Right hindlimb (tissue), 1 donor: ENCODE measurements at regions not wholly inside any gene's neighbourhood (a gene's known extent, or its start where the extent isn't known, plus 50 kb on each side); places are given as distances from the start of the nearest gene placed in this dataset.

Source experiments
- DNase-seq: peaks from one replicate; pipeline ENCODE4 v3.0.0-alpha.2; 2018

DNA sequence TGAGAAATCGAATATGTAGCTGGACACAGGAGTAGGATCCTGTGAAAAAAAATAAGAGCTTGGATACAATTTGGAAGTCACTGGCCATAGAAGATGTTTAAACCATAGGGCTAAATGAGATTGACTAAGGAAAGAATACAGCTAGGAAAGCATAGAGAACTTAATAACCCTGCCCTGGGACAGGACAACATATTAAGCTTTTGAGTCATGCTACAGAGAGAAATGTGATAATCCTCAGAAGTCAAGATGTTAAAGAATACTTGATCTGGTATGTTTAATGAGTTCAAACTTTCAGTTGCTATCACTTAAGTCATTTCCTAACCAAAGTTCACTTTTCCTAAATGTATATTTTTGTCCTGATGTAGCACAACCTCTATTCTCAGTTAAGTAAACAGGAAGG is 154.6 kb upstream of the TSHZ2 start:
- DNase-seq = no peak

DNA sequence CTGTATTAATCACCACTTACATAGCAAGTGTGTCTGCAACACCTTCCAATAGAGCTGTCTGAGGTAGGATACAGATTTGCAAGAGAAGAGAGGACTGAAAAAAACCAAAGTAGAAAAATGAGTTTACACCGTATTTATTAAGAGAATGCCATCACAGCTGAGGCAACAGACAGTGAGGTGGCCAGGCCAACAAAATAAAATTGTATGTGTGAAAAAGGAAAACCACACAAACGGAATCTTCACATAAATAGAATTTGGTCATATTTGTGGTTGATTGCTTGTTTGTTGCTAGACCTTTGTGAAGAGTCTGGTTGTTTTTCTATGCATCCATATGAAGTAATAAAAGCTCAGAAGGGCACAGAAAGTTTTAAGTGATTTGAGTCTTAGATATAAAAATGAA is 157.8 kb upstream of the TSHZ2 start:
- no peak for DNase-seq

GRCh38 chr20:52812231-52812847 is 159.8 kb upstream of the TSHZ2 start:
- no peak for DNase-seq

DNA sequence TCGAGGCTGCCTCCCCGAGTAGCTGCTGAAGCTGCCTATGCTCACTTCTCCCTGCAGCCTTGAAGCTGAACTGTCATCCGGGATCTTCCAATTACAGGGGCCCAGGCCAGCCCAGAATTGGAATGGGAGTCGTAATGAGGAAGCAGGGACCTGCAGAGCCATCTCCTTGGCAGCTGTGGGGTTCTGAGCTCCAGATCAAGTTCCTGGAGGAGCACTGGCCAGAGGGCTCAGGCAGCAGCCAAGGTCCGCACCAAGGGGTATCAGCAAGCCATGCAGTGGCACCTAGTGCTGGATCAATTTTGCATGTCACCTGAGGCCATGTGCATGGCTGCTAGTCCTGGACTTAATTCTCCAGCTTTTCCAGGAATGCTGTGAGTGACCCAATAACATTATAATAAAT is 163.2 kb upstream of the TSHZ2 start:
- DNase-seq = no peak

- no peak for DNase-seq
Observed at GRCh38 chr20:52806918-52807317, 165.2 kb upstream of the TSHZ2 start.

GRCh38 chr20:52805843-52806242 is 166.3 kb upstream of the TSHZ2 start:
- no peak for DNase-seq

GRCh38 chr20:52805296-52805571 is 166.9 kb upstream of the TSHZ2 start:
- no peak for DNase-seq

DNA sequence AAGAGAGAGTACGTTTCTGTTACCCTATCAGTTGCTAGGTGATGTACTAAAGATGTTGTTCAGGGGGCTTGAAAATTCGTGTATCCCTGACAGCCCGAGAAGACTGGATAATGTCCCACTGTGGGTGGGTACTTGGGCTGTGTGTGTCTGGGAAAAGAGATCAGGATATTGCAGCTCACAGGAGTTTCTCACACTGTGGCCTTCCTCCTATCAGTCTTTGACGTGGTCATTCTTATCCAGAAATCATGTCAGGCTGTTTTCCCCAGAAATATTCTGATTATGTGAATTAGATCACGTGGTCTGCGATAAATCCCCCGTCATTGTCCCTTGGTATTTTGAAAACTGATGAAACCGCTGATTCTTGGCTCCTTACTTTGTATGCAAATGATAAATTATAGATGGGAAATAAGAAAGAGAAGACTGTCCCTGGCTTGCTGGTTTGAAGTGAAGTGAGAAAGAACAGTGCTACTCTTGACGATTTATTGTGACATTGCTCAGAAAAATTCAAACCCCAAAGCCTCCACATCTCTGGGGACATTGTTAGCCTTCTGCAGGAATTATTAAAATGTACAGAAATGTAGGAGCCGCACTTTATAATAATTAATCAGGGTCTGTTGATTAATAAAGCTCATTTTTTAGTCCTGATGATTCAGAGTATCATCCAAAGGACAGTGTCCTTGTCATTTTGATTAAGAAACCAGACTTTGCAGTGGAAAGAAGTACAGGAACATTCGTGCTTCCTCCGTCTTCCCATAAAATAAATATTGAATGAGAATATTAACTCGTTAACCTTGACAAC is 167.5 kb upstream of the TSHZ2 start:
- DNase-seq = no peak

DNA sequence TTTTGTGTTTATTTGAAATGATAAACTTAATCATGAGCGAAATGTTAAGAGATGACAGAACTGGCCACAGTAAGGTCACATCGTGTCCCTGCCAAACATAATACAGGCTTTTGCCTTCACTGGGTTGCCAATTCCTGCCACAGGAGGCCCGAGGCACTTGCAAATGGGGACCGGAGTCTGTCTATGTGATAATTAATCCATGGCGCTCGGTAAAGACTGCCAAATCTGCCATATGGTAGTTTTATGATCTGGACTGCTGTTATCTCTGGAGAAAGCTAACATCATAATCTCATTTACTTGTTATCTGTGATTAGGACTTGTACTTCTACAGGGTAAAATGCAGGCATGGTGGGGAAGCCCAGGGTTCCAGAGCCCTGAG is 170.5 kb upstream of the TSHZ2 start:
- no peak for DNase-seq

DNA sequence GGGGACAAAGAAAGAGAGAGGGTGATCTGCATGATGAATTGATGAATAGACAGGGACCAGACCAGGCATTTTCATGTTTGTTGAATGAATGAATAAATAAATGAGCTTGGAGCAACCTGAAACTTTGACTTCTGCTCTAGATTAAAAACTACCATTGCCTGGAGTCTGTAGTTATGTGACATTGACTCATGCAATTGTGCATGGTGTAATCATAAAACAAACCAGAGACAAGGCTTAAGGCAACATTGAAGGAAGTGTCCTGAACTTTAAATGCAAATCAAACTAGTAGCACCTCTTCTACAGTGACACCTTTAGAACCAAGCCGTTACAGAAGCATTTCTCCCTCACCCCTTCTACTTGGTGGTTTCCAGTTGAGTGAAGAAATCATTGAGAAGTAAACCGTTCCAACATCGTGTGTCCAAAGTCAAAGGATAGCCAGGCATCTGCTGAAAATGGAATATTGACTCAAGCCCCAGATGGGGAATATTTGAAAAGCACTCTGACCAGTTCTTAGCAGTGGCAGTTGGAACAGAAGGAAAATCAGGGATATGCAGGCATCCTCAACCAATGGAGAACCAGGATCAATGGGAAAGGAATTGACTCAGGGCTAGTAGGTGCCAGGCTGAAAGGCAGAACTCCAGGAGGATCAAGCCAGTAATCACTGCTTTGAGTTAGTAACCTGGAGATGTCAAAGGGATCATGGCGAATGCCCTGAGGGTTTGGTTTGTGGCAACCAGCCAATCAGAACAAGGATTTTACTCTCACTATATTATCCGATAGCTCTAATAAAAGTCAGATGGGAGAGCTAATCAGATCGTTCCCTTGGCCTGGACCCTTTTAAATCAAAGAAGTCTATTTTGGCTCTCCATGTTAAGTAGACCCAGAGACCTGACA is 171.2 kb upstream of the TSHZ2 start:
- DNase-seq = no peak

- no peak for DNase-seq
Observed at GRCh38 chr20:52799130-52799529, 173.0 kb upstream of the TSHZ2 start.

DNA sequence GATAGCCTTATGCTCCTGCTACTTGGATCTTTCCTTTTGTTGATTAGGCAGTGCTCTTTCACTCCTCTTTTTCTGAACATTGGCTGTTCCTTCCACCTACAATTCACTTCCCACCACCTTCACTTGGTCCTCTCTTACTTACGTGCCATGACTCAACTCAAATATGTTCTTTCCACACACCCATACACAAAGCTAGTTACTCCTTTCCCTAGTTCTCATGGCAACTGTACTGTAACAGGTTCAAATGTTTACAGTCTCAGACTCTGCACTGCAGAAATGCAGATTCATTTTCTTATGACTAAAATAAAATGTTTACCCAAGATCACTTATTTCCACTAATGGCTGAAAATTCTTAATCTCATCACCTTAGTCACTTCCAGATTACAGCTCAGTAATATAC is 174.0 kb upstream of the TSHZ2 start:
- DNase-seq = no peak

GRCh38 chr20:52794853-52795252 is 177.3 kb upstream of the TSHZ2 start:
- DNase-seq = no peak

DNA sequence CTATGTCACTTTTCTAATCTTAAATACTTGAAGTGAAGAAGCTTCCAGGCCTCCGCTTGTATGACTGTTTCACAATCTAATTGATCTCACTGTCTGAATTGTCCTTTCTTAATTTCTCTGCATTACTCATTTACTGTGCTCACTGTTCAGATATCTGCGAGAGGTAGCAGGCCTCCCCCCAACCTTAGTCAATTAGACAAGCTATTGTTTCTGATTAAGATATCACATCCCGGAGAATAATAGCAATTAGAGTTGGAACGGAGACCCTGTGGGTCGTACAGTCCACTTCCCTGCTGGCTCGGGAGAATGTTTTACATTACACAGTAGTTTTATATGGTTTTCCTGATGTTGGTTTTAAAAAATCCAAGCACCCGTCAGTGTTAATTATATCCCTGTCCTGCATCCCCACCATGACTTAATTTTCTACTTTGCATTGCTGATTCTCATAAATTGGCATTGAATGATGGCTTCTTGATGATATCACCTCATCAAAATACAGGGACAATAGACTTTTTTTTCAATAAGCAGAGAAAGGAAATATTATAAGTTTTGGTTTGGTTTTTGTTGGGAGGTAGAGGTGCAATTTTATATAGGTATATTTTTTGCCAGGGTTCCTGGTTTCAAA is 178.7 kb upstream of the TSHZ2 start:
- DNase-seq = no peak

DNA sequence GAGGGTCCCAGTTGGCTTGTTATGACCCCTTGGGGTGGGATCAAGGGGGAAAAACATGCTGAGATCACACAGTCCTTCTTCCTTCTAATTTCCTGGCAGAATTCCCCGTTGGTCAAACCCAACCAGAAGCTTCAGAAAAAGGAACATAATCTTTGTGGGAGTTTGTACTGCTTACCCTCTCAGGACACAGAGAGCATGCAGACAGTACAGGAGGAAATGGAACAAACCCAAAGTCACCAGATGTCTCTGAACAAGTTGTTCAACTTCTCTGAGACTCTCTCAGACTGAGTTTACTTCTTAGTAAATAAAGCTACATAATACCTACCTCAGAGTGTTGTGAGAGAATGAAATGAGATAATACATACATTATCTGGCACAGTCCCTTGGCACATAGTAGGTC is 181.1 kb upstream of the TSHZ2 start:
- no peak for DNase-seq

DNA sequence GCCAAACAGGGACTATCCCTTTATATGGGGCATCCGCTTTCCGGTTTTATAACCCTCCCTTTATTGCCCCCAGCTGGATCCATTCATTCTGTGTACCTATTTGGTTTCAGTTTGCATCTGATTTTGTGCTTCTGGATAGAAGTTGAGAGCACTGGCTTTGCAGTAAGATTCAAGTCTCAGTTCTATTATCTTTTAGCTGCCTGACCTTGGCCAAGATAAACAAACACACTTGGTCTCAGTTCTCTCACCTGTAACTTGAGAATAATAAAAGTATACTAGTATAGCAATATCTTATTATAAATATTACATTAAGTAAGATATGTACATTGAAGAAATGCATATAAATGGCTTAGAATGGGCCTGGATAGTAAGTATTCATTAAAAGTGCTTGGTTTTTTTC is 182.4 kb upstream of the TSHZ2 start:
- no peak for DNase-seq

- no peak for DNase-seq
Observed at GRCh38 chr20:52787962-52788361, 184.2 kb upstream of the TSHZ2 start.

- no peak for DNase-seq
Observed at GRCh38 chr20:52787216-52787615, 184.9 kb upstream of the TSHZ2 start.

DNA sequence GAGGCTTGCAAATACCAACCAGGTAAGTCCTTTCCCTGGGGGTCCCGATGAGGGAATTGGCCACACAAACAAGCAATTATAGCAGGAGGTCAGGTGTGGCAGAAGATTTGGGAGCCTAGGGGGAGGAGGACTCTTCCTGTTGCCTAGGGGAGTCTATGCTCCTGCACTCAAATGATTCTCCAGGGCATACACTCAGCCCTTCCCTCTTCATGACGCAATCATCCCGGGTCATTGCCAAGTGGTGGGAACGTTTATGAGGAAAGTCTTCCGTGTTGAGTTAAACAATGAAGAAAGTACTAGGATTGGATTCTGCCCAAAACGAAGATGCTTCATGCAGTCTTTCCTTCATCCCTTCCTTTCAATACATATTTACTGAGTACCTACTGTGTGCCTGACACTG is 186.5 kb upstream of the TSHZ2 start:
- DNase-seq = no peak

GRCh38 chr20:52783769-52784168 is 188.4 kb upstream of the TSHZ2 start:
- DNase-seq = no peak

- DNase-seq = no peak
Observed at GRCh38 chr20:52780462-52780861, 191.7 kb upstream of the TSHZ2 start.

DNA sequence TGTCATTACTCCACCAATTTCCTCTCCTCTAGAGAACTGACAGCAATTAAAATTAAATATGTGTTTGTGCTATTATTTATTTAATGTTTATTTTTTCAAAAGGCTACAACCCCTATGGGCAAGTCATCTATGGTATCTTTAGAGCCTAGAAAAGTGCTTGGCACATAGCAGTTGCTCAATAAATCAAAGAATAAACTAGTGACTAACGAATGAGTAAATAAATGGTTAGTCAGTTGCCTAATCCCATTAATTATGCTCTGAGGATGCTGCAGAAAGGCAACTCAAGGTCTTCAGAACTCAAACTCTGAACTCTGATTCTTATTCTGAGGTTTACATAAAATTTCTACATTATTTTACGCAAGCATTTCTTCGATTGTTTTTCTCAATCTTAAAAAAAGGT is 193.0 kb upstream of the TSHZ2 start:
- no peak for DNase-seq

GRCh38 chr20:52777171-52777570 is 195.0 kb upstream of the TSHZ2 start:
- DNase-seq = no peak

DNA sequence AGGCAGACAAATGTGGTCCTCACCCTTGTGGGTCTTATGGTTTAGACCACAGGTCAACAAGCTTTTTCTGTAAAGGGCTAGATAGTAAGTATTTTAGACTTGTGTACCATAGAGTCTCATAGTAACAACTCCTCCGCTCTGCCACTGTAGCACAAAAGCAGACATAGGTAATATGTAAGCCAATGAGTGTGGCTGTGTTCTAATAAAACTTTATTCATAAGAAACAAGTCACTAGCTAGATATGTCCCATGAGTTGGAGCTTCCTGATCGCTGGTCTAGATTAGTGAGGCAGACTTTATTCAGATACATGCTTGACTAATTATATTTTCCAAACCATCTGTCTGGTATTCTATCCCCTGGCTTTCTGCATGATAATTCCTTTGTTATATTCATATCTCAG is 196.4 kb upstream of the TSHZ2 start:
- DNase-seq = no peak
